ENCODE measurements at regions not wholly inside any gene's neighbourhood (a gene's known extent, or its start where the extent isn't known, plus 50 kb on each side); places are given as distances from the start of the nearest gene placed in this dataset.

GRCh38 chr12:23204933-23205778 is 580.2 kb downstream of the ETNK1 start:
- ATAC-seq (peak; percentile 74 to 88 (median 82)), DNase-seq (peak in 1 of 2 donors; percentile 61)
- H3K27me3 Mint-ChIP-seq (ENCODE audit: low read depth in 2 of 2), result peaks cover 0 to 3% of the 10 kb centered on the region in 2 donors
- Histone ChIP-seq H3K27ac (ENCODE audit: low read length) (no peak overlapping the region), H3K4me1 (ENCODE audit: control insufficient read depth, insufficient read depth, low read length) (no peaks in the 10 kb centered on the region), H3K36me3 (ENCODE audit: control insufficient read depth, insufficient read depth, low read length) (no peaks in the 10 kb centered on the region), H3K9me3 (ENCODE audit: control insufficient read depth, insufficient read depth, low read length) (no peaks in the 10 kb centered on the region), H3K27me3 (ENCODE audit: control insufficient read depth, insufficient read depth, low read length) (no peaks in the 10 kb centered on the region), H3K4me3 (ENCODE audit: low read length) (no peak overlapping the region)
- no peaks in the 10 kb centered on the region for H3K4me1 Mint-ChIP-seq
- intact Hi-C loops (cut with micrococcal nuclease), result loop anchor here (1.0 to 2.0 kb wide), 2 partner anchors 1574 to 1631 kb away; no protein-coding TSS in a partner anchor
- no peak overlapping the region for H3K27ac Mint-ChIP-seq
- H3K36me3 Mint-ChIP-seq, result no peaks in the 10 kb centered on the region
- H3K9me3 Mint-ChIP-seq, result no peaks in the 10 kb centered on the region
- 0% methylated on average over 1 of the region's 3 CpGs for WGBS (ENCODE audit: insufficient coverage)
- H3K4me3 Mint-ChIP-seq, result no peak overlapping the region
- TF ChIP-seq, protein P1, sequence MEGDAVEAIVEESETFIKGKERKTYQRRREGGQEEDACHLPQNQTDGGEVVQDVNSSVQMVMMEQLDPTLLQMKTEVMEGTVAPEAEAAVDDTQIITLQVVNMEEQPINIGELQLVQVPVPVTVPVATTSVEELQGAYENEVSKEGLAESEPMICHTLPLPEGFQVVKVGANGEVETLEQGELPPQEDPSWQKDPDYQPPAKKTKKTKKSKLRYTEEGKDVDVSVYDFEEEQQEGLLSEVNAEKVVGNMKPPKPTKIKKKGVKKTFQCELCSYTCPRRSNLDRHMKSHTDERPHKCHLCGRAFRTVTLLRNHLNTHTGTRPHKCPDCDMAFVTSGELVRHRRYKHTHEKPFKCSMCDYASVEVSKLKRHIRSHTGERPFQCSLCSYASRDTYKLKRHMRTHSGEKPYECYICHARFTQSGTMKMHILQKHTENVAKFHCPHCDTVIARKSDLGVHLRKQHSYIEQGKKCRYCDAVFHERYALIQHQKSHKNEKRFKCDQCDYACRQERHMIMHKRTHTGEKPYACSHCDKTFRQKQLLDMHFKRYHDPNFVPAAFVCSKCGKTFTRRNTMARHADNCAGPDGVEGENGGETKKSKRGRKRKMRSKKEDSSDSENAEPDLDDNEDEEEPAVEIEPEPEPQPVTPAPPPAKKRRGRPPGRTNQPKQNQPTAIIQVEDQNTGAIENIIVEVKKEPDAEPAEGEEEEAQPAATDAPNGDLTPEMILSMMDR (IDR thresholded peaks at IDR 0.05), result peak; percentile 93

DNA sequence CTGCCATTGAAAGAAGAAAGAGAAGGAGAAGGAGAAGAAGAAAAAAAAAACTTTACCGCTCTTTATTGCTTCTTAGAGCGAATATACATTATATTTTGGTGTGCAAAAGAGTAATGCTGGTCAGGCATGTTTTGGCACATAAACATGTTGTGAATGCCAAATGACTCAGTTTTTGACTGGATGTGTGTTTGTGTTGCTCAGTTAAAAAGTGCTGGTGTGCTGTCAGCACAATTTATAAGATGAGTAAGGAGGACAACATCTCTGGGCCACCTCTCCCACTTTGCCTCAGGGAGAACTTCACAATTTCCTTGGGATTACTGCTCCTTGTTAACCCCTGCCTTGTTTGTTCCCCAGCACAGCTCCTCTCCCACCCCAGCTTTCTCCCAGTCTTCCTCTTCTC is 584.8 kb downstream of the ETNK1 start:
- no peak overlapping the region for H3K27ac Mint-ChIP-seq
- H3K4me3 Mint-ChIP-seq, result no peak overlapping the region
- TF ChIP-seq, protein P1 (IDR thresholded peaks at IDR 0.05), result no peak
- Histone ChIP-seq H3K4me1 (ENCODE audit: control insufficient read depth, insufficient read depth, low read length) (no peaks in the 10 kb centered on the region), H3K27ac (ENCODE audit: low read length) (no peak overlapping the region), H3K4me3 (ENCODE audit: low read length) (no peak overlapping the region), H3K36me3 (ENCODE audit: control insufficient read depth, insufficient read depth, low read length) (no peaks in the 10 kb centered on the region), H3K27me3 (ENCODE audit: control insufficient read depth, insufficient read depth, low read length) (no peaks in the 10 kb centered on the region), H3K9me3 (ENCODE audit: control insufficient read depth, insufficient read depth, low read length) (peaks cover 2% of the 10 kb centered on the region)
- no peak for ATAC-seq
- H3K36me3 Mint-ChIP-seq, result no peaks in the 10 kb centered on the region
- H3K27me3 Mint-ChIP-seq (ENCODE audit: low read depth in 2 of 2), result no peaks in the 10 kb centered on the region
- DNase-seq, result no peak
- 96% methylated on average over 2 of the region's 2 CpGs for WGBS (ENCODE audit: insufficient coverage)
- intact Hi-C loops (cut with micrococcal nuclease), result no loop called here
- peaks cover under 1% of the 10 kb centered on the region in 2 donors for H3K9me3 Mint-ChIP-seq
- H3K4me1 Mint-ChIP-seq, result no peaks in the 10 kb centered on the region

- TF ChIP-seq, protein P1 (IDR thresholded peaks at IDR 0.05), result no peak
- H3K4me3 Mint-ChIP-seq, result no peak overlapping the region
- Histone ChIP-seq H3K27me3 (ENCODE audit: control insufficient read depth, insufficient read depth, low read length) (no peaks in the 10 kb centered on the region), H3K4me1 (ENCODE audit: control insufficient read depth, insufficient read depth, low read length) (no peaks in the 10 kb centered on the region), H3K27ac (ENCODE audit: low read length) (no peak overlapping the region), H3K9me3 (ENCODE audit: control insufficient read depth, insufficient read depth, low read length) (peaks cover 9% of the 10 kb centered on the region), H3K4me3 (ENCODE audit: low read length) (no peak overlapping the region), H3K36me3 (ENCODE audit: control insufficient read depth, insufficient read depth, low read length) (no peaks in the 10 kb centered on the region)
- no peak overlapping the region for H3K27ac Mint-ChIP-seq
- H3K9me3 Mint-ChIP-seq, result peaks cover 2 to 5% of the 10 kb centered on the region in 2 donors
- H3K4me1 Mint-ChIP-seq, result no peaks in the 10 kb centered on the region
- ATAC-seq, result no peak
- WGBS (ENCODE audit: insufficient coverage), result 100% methylated on average over 4 of the region's 4 CpGs
- intact Hi-C loops (cut with micrococcal nuclease), result no loop called here
- no peak for DNase-seq
- H3K36me3 Mint-ChIP-seq, result no peaks in the 10 kb centered on the region
- no peaks in the 10 kb centered on the region for H3K27me3 Mint-ChIP-seq (ENCODE audit: low read depth in 2 of 2)
Observed at GRCh38 chr12:23210573-23210972, 585.6 kb downstream of the ETNK1 start.
